ENCODE measurements at regions not wholly inside any gene's neighbourhood (a gene's known extent, or its start where the extent isn't known, plus 50 kb on each side); places are given as distances from the start of the nearest gene placed in this dataset.
"Not testable (repeated sequence)": the region's sequence is repeated elsewhere in the genome, so short reads cannot be mapped to it uniquely, and the experiment has no call there.

GRCh38 chr1:143643148-143643885 is 328.5 kb downstream of the FAM72C start:
- Histone ChIP-seq H3K36me3 (ENCODE audit: control insufficient read depth in 2 of 2, insufficient read depth in 2 of 2, low read length in 2 of 2) (no peaks in the 10 kb centered on the region), H3K27ac (ENCODE audit: low read depth in 2 of 2, low read length in 2 of 2) (no peak overlapping the region), H3K4me3 (ENCODE audit: low read length in 2 of 2) (no peak overlapping the region), H3K27me3 (ENCODE audit: control insufficient read depth in 2 of 2, insufficient read depth in 2 of 2, low read length in 2 of 2) (no peaks in the 10 kb centered on the region), H3K4me1 (ENCODE audit: control insufficient read depth in 2 of 2, insufficient read depth in 2 of 2, low read length in 2 of 2) (no peaks in the 10 kb centered on the region), H3K9me3 (ENCODE audit: control insufficient read depth in 2 of 2, low read length in 2 of 2) (no peaks in the 10 kb centered on the region), H3K9ac (ENCODE audit: low read depth in 1 of 2, low read length in 2 of 2) (no peak overlapping the region)

- Histone ChIP-seq H3K9ac (ENCODE audit: low read depth in 1 of 2, low read length in 2 of 2) (no peak overlapping the region), H3K27ac (ENCODE audit: low read depth in 2 of 2, low read length in 2 of 2) (no peak overlapping the region), H3K4me3 (ENCODE audit: low read length in 2 of 2) (no peak overlapping the region), H3K9me3 (ENCODE audit: control insufficient read depth in 2 of 2, low read length in 2 of 2) (no peaks in the 10 kb centered on the region), H3K36me3 (ENCODE audit: control insufficient read depth in 2 of 2, insufficient read depth in 2 of 2, low read length in 2 of 2) (no peaks in the 10 kb centered on the region), H3K4me1 (ENCODE audit: control insufficient read depth in 2 of 2, insufficient read depth in 2 of 2, low read length in 2 of 2) (no peaks in the 10 kb centered on the region), H3K27me3 (ENCODE audit: control insufficient read depth in 2 of 2, insufficient read depth in 2 of 2, low read length in 2 of 2) (no peaks in the 10 kb centered on the region)
Observed at GRCh38 chr1:143625886-143626285, 345.9 kb downstream of the FAM72C start.

GRCh38 chr1:143619851-143620250 is 351.9 kb downstream of the FAM72C start:
- Histone ChIP-seq H3K9ac (ENCODE audit: low read depth in 1 of 2, low read length in 2 of 2) (no peak overlapping the region), H3K27ac (ENCODE audit: low read depth in 2 of 2, low read length in 2 of 2) (no peak overlapping the region)

GRCh38 chr1:143611159-143611558 is 360.6 kb downstream of the FAM72C start:
- H3K9ac ChIP-seq (ENCODE audit: low read depth in 1 of 2, low read length in 2 of 2): no peak overlapping the region
- H3K27me3 ChIP-seq (ENCODE audit: control insufficient read depth in 2 of 2, insufficient read depth in 2 of 2, low read length in 2 of 2): no peaks in the 10 kb centered on the region
- H3K4me3 ChIP-seq (ENCODE audit: low read length in 2 of 2): no peak overlapping the region
- no peaks in the 10 kb centered on the region for H3K36me3 ChIP-seq (ENCODE audit: control insufficient read depth in 2 of 2, insufficient read depth in 2 of 2, low read length in 2 of 2)
- H3K9me3 ChIP-seq (ENCODE audit: control insufficient read depth in 2 of 2, low read length in 2 of 2): no peaks in the 10 kb centered on the region
- H3K4me1 ChIP-seq (ENCODE audit: control insufficient read depth in 2 of 2, insufficient read depth in 2 of 2, low read length in 2 of 2): no peaks in the 10 kb centered on the region
- H3K27ac ChIP-seq (ENCODE audit: low read depth in 2 of 2, low read length in 2 of 2): no peak overlapping the region

More at GRCh38 chr1:143619851-143620250, 351.9 kb downstream of the FAM72C start:
- no peaks in the 10 kb centered on the region for H3K9me3 ChIP-seq (ENCODE audit: control insufficient read depth in 2 of 2, low read length in 2 of 2)
- no peaks in the 10 kb centered on the region for H3K4me1 ChIP-seq (ENCODE audit: control insufficient read depth in 2 of 2, insufficient read depth in 2 of 2, low read length in 2 of 2)
- no peaks in the 10 kb centered on the region for H3K27me3 ChIP-seq (ENCODE audit: control insufficient read depth in 2 of 2, insufficient read depth in 2 of 2, low read length in 2 of 2)
- H3K4me3 ChIP-seq (ENCODE audit: low read length in 2 of 2): no peak overlapping the region
- H3K36me3 ChIP-seq (ENCODE audit: control insufficient read depth in 2 of 2, insufficient read depth in 2 of 2, low read length in 2 of 2): no peaks in the 10 kb centered on the region

- H3K9ac ChIP-seq (ENCODE audit: low read depth in 1 of 2, low read length in 2 of 2): no peak overlapping the region
- H3K9me3 ChIP-seq (ENCODE audit: control insufficient read depth in 2 of 2, low read length in 2 of 2): no peaks in the 10 kb centered on the region
- H3K27me3 ChIP-seq (ENCODE audit: control insufficient read depth in 2 of 2, insufficient read depth in 2 of 2, low read length in 2 of 2): no peaks in the 10 kb centered on the region
- no peak overlapping the region for H3K27ac ChIP-seq (ENCODE audit: low read depth in 2 of 2, low read length in 2 of 2)
- no peaks in the 10 kb centered on the region for H3K4me1 ChIP-seq (ENCODE audit: control insufficient read depth in 2 of 2, insufficient read depth in 2 of 2, low read length in 2 of 2)
- no peak overlapping the region for H3K4me3 ChIP-seq (ENCODE audit: low read length in 2 of 2)
- H3K36me3 ChIP-seq (ENCODE audit: control insufficient read depth in 2 of 2, insufficient read depth in 2 of 2, low read length in 2 of 2): no peaks in the 10 kb centered on the region
Observed at GRCh38 chr1:143610196-143610595, 361.6 kb downstream of the FAM72C start.

GRCh38 chr1:143604887-143605286 is 366.9 kb downstream of the FAM72C start:
- Histone ChIP-seq H3K4me3 (ENCODE audit: low read length in 2 of 2) (no peak overlapping the region), H3K4me1 (ENCODE audit: control insufficient read depth in 2 of 2, insufficient read depth in 2 of 2, low read length in 2 of 2) (no peaks in the 10 kb centered on the region), H3K36me3 (ENCODE audit: control insufficient read depth in 2 of 2, insufficient read depth in 2 of 2, low read length in 2 of 2) (no peaks in the 10 kb centered on the region), H3K9ac (ENCODE audit: low read depth in 1 of 2, low read length in 2 of 2) (no peak overlapping the region), H3K9me3 (ENCODE audit: control insufficient read depth in 2 of 2, low read length in 2 of 2) (no peaks in the 10 kb centered on the region), H3K27me3 (ENCODE audit: control insufficient read depth in 2 of 2, insufficient read depth in 2 of 2, low read length in 2 of 2) (no peaks in the 10 kb centered on the region), H3K27ac (ENCODE audit: low read depth in 2 of 2, low read length in 2 of 2) (no peak overlapping the region)

- Histone ChIP-seq H3K27ac (ENCODE audit: low read depth in 2 of 2, low read length in 2 of 2) (no peak overlapping the region), H3K4me1 (ENCODE audit: control insufficient read depth in 2 of 2, insufficient read depth in 2 of 2, low read length in 2 of 2) (no peaks in the 10 kb centered on the region), H3K27me3 (ENCODE audit: control insufficient read depth in 2 of 2, insufficient read depth in 2 of 2, low read length in 2 of 2) (no peaks in the 10 kb centered on the region), H3K36me3 (ENCODE audit: control insufficient read depth in 2 of 2, insufficient read depth in 2 of 2, low read length in 2 of 2) (no peaks in the 10 kb centered on the region), H3K4me3 (ENCODE audit: low read length in 2 of 2) (no peak overlapping the region), H3K9ac (ENCODE audit: low read depth in 1 of 2, low read length in 2 of 2) (no peak overlapping the region), H3K9me3 (ENCODE audit: control insufficient read depth in 2 of 2, low read length in 2 of 2) (no peaks in the 10 kb centered on the region)
Observed at GRCh38 chr1:143584508-143584907, 387.3 kb downstream of the FAM72C start.

- Histone ChIP-seq H3K27ac (ENCODE audit: low read depth in 2 of 2, low read length in 2 of 2) (no peak overlapping the region), H3K9ac (ENCODE audit: low read depth in 1 of 2, low read length in 2 of 2) (no peak overlapping the region), H3K9me3 (ENCODE audit: control insufficient read depth in 2 of 2, low read length in 2 of 2) (no peaks in the 10 kb centered on the region), H3K4me1 (ENCODE audit: control insufficient read depth in 2 of 2, insufficient read depth in 2 of 2, low read length in 2 of 2) (no peaks in the 10 kb centered on the region), H3K4me3 (ENCODE audit: low read length in 2 of 2) (no peak overlapping the region), H3K36me3 (ENCODE audit: control insufficient read depth in 2 of 2, insufficient read depth in 2 of 2, low read length in 2 of 2) (no peaks in the 10 kb centered on the region), H3K27me3 (ENCODE audit: control insufficient read depth in 2 of 2, insufficient read depth in 2 of 2, low read length in 2 of 2) (no peaks in the 10 kb centered on the region)
Observed at GRCh38 chr1:143574891-143575520, 396.8 kb downstream of the FAM72C start.

- not testable (repeated sequence) for H3K9ac ChIP-seq (ENCODE audit: low read depth in 1 of 2, low read length in 2 of 2); H3K36me3 ChIP-seq (ENCODE audit: control insufficient read depth in 2 of 2, insufficient read depth in 2 of 2, low read length in 2 of 2); H3K27ac ChIP-seq (ENCODE audit: low read depth in 2 of 2, low read length in 2 of 2); H3K4me3 ChIP-seq (ENCODE audit: low read length in 2 of 2); H3K27me3 ChIP-seq (ENCODE audit: control insufficient read depth in 2 of 2, insufficient read depth in 2 of 2, low read length in 2 of 2); H3K4me1 ChIP-seq (ENCODE audit: control insufficient read depth in 2 of 2, insufficient read depth in 2 of 2, low read length in 2 of 2); H3K9me3 ChIP-seq (ENCODE audit: control insufficient read depth in 2 of 2, low read length in 2 of 2)
Observed at GRCh38 chr1:143572661-143573060, 399.1 kb downstream of the FAM72C start.

GRCh38 chr1:143563761-143564160 is 408.0 kb downstream of the FAM72C start:
- H3K4me1 ChIP-seq (ENCODE audit: control insufficient read depth in 2 of 2, insufficient read depth in 2 of 2, low read length in 2 of 2); H3K4me3 ChIP-seq (ENCODE audit: low read length in 2 of 2); H3K9ac ChIP-seq (ENCODE audit: low read depth in 1 of 2, low read length in 2 of 2): not testable (repeated sequence)

More at GRCh38 chr1:143563761-143564160, 408.0 kb downstream of the FAM72C start:
- not testable (repeated sequence) for H3K27me3 ChIP-seq (ENCODE audit: control insufficient read depth in 2 of 2, insufficient read depth in 2 of 2, low read length in 2 of 2); H3K27ac ChIP-seq (ENCODE audit: low read depth in 2 of 2, low read length in 2 of 2); H3K36me3 ChIP-seq (ENCODE audit: control insufficient read depth in 2 of 2, insufficient read depth in 2 of 2, low read length in 2 of 2); H3K9me3 ChIP-seq (ENCODE audit: control insufficient read depth in 2 of 2, low read length in 2 of 2)
